Neutrophil (primary cell): ENCODE measurements at regions not wholly inside any gene's neighbourhood (a gene's known extent, or its start where the extent isn't known, plus 50 kb on each side); places are given as distances from the start of the nearest gene placed in this dataset.
"Not testable (repeated sequence)": the region's sequence is repeated elsewhere in the genome, so short reads cannot be mapped to it uniquely, and the experiment has no call there.

ENCODE experiments used
- H3K27ac ChIP-seq: fragments of 200-600 bp; sonication (generic); 2 replicates; pipeline ENCODE4 v1.5.1; 2016; ENCODE audit warnings: mild to moderate bottlenecking, moderate library complexity
- H3K27me3 ChIP-seq: fragments of 200-600 bp; sonication (generic); 2 replicates; pipeline ENCODE4 v1.6.0; 2016; ENCODE audit warnings: mild to moderate bottlenecking
- H3K36me3 ChIP-seq: fragments of 200-600 bp; sonication (generic); 2 replicates; pipeline ENCODE4 v1.5.1; 2017
- H3K4me1 ChIP-seq, 2 experiments: fragments of 200-600 bp in 1 of 2; sonication (generic) in 1 of 2; 1 replicate in 1 of 2; 2 replicates in 1 of 2; pipeline versions ENCODE4 v1.5.1 to v1.6.1; 2013 to 2016; ENCODE audit warnings: low read depth in 1 of 2, low read length in 1 of 2, mild to moderate bottlenecking in 1 of 2, moderate library complexity in 1 of 2; ENCODE audit not compliant: control insufficient read depth in 1 of 2, insufficient read depth in 1 of 2
- H3K4me3 ChIP-seq, 2 experiments: fragments of 200-600 bp in 1 of 2; sonication (generic) in 1 of 2; 1 replicate in 1 of 2; 2 replicates in 1 of 2; pipeline ENCODE4 v1.5.1; 2013 to 2016; ENCODE audit warnings: low read depth in 1 of 2, low read length in 1 of 2, mild to moderate bottlenecking in 1 of 2, moderate library complexity in 1 of 2
- H3K9me3 ChIP-seq: fragments of 200-600 bp; sonication (generic); 2 replicates; pipeline ENCODE4 v1.5.1; 2016
- TF ChIP-seq, protein P1 (sequence below): fragments of 200-600 bp; sonication (generic); IDR thresholded peaks from 2 replicates; pipeline ENCODE4 v1.5.1; 2016; ENCODE audit warnings: antibody characterized with exemption

DNA sequence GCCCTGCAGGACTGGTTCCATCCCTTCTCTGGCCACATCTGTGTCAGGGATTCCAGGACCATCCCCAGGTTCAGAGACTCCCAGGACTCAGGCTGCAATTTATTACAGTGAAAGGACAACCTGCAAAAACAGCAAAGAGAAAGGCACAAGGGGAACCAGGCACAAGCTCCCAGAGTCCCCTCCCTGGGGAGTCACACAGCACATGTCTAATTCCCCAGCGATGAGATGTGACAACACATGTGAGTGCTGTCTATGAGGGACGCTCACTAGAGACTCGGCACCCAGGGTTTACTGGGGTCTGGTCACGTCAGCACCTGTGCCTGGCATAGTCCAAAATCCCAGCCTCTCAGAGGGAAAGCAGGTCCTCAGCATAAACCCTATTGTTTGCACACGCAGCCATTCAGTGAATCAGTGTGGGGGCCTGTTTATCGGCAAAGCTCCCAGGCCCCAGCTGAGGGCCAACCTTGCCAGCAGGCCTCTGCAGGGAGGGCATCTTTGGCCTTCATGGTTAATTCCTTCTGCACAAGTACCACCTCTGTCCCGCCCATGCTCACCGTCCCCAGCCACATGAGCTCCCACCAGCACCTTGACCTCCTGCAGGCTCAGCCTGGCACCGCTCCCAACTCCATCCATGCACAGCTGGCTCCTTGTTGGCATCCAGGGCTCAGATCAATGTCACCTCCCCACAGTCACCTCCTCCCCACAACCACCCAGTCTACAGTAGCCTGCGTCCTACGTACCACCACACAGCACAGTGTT, 198.9 kb upstream of the SFSWAP start:
- Histone ChIP-seq H3K27ac (no peak overlapping the region), H3K4me3 (no peak overlapping the region), H3K9me3 (no peaks in the 10 kb centered on the region), H3K27me3 (no peaks in the 10 kb centered on the region), H3K4me1 (no peaks in the 10 kb centered on the region), H3K36me3 (no peaks in the 10 kb centered on the region)
- TF ChIP-seq, protein P1, sequence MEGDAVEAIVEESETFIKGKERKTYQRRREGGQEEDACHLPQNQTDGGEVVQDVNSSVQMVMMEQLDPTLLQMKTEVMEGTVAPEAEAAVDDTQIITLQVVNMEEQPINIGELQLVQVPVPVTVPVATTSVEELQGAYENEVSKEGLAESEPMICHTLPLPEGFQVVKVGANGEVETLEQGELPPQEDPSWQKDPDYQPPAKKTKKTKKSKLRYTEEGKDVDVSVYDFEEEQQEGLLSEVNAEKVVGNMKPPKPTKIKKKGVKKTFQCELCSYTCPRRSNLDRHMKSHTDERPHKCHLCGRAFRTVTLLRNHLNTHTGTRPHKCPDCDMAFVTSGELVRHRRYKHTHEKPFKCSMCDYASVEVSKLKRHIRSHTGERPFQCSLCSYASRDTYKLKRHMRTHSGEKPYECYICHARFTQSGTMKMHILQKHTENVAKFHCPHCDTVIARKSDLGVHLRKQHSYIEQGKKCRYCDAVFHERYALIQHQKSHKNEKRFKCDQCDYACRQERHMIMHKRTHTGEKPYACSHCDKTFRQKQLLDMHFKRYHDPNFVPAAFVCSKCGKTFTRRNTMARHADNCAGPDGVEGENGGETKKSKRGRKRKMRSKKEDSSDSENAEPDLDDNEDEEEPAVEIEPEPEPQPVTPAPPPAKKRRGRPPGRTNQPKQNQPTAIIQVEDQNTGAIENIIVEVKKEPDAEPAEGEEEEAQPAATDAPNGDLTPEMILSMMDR: no peak

- Histone ChIP-seq H3K9me3 (no peaks in the 10 kb centered on the region), H3K4me3 (no peak overlapping the region), H3K4me1 (no peaks in the 10 kb centered on the region), H3K27ac (no peak overlapping the region), H3K27me3 (no peaks in the 10 kb centered on the region), H3K36me3 (no peaks in the 10 kb centered on the region)
- TF ChIP-seq, protein P1: no peak
Observed at GRCh38 chr12:131513606-131514005, 197.3 kb upstream of the SFSWAP start.

- H3K36me3 ChIP-seq, H3K4me3 ChIP-seq, H3K27me3 ChIP-seq, H3K4me1 ChIP-seq, H3K9me3 ChIP-seq, H3K27ac ChIP-seq: not testable (repeated sequence)
Observed at GRCh38 chr12:131520553-131520952, 190.3 kb upstream of the SFSWAP start.

DNA sequence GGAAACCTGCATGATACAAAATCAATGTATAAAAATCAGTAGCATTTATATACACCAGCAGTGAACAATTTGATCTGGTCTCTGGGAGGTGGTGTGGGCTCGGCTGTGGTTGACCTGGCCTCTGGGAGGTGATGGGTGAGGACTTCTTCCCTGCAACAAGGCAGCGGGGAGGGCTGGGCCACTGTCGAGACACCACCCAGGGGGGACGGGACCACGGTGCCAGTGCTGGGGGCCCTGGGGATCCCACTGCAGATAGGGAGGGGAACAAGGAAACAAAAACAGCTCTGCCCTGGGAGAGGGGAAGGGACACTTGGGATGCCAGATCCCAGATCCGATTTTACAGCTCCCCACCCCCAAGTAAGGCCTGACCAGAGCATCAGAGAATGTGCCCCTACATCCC, 189.6 kb upstream of the SFSWAP start:
- H3K4me1 ChIP-seq: no peaks in the 10 kb centered on the region
- H3K27ac ChIP-seq: no peak overlapping the region
- H3K36me3 ChIP-seq: no peaks in the 10 kb centered on the region
- TF ChIP-seq, protein P1: no peak
- no peaks in the 10 kb centered on the region for H3K9me3 ChIP-seq
- H3K27me3 ChIP-seq: peaks cover 16% of the 10 kb centered on the region
- H3K4me3 ChIP-seq: no peak overlapping the region

GRCh38 chr12:131525795-131526508, 184.9 kb upstream of the SFSWAP start:
- no peak overlapping the region for H3K27ac ChIP-seq
- peaks cover 19% of the 10 kb centered on the region for H3K27me3 ChIP-seq
- TF ChIP-seq, protein P1: no peak
- no peaks in the 10 kb centered on the region for H3K36me3 ChIP-seq
- H3K4me1 ChIP-seq: peaks cover 30 to 32% of the 10 kb centered on the region in 2 experiments
- H3K9me3 ChIP-seq: no peaks in the 10 kb centered on the region
- no peak overlapping the region for H3K4me3 ChIP-seq

GRCh38 chr12:131527092-131527491, 183.8 kb upstream of the SFSWAP start:
- no peaks in the 10 kb centered on the region for H3K36me3 ChIP-seq

More at GRCh38 chr12:131527092-131527491, 183.8 kb upstream of the SFSWAP start:
- Histone ChIP-seq H3K27me3 (peaks cover 23% of the 10 kb centered on the region), H3K4me1 (peaks cover 30 to 32% of the 10 kb centered on the region in 2 experiments), H3K9me3 (no peaks in the 10 kb centered on the region), H3K27ac (no peak overlapping the region), H3K4me3 (no peak overlapping the region)
- TF ChIP-seq, protein P1: no peak
